ENCODE measurements at regions not wholly inside any gene's neighbourhood (a gene's known extent, or its start where the extent isn't known, plus 50 kb on each side); places are given as distances from the start of the nearest gene placed in this dataset.

DNA sequence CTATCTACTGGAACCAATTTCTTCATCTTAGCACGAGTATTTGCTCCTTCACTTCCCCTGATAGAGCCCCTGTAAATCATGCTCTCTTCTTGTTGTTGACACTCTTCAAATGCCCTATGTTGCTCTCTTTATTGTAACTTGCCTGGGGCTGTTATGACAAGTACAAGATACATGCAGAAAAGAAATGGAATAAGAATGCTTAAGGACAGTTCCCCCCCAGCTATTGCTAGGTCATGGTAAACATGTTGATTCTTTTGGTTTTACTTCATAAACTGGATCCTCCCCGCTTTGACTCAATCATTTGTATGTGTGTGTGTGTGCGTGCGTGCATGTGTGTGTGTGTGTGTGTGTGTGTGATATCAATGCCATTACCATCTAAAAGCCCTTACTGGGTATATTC, 368.5 kb upstream of the CNTNAP5 start:
- H3K9me3 Mint-ChIP-seq, result peaks cover 13 to 27% (median 18%) of the 10 kb centered on the region in 7 donors
- intact Hi-C loops (cut with micrococcal nuclease), result no loop called here
- no peak overlapping the region for H3K4me2 ChIP-seq (replicated peaks; ENCODE audit: extremely low read depth, low read length, poor library complexity, severe bottlenecking)
- H3K36me3 Mint-ChIP-seq, result no peaks in the 10 kb centered on the region
- no peak overlapping the region for H3K4me3 ChIP-seq (replicated peaks in 1 of 3; ENCODE audit: low read depth in 2 of 3, low read length in 3 of 3)
- H3K4me1 Mint-ChIP-seq, result no peaks in the 10 kb centered on the region
- no peak for DNase-seq
- no CpG with 5 or more reads among the region's 4 CpGs for WGBS (ENCODE audit: insufficient coverage)
- no peaks in the 10 kb centered on the region for H3K4me1 ChIP-seq (ENCODE audit: control insufficient read depth in 1 of 2, insufficient read depth in 2 of 2, low read length in 2 of 2)
- no peak overlapping the region for H3K4me3 Mint-ChIP-seq
- H3K27me3 ChIP-seq (ENCODE audit: control insufficient read depth in 2 of 2, insufficient read depth in 2 of 2, low read length in 2 of 2), result no peaks in the 10 kb centered on the region
- H3K36me3 ChIP-seq (replicated peaks in 1 of 2; ENCODE audit: control insufficient read depth in 1 of 2, insufficient read depth in 2 of 2, low read length in 2 of 2), result no peaks in the 10 kb centered on the region
- H3K9me3 ChIP-seq (replicated peaks in 1 of 2; ENCODE audit: control insufficient read depth in 1 of 2, insufficient read depth in 1 of 2, low read length in 2 of 2), result peaks cover 10 to 20% of the 10 kb centered on the region in 2 donors
- no peaks in the 10 kb centered on the region for H4K20me1 ChIP-seq (ENCODE audit: insufficient read depth, low read length)
- no peaks in the 10 kb centered on the region for H3K79me2 ChIP-seq (ENCODE audit: insufficient read depth, low read length)
- no peak overlapping the region for H2AFZ ChIP-seq (ENCODE audit: insufficient read depth, low read depth, low read length, poor library complexity, severe bottlenecking)
- H3K27ac ChIP-seq (ENCODE audit: low read depth in 1 of 2, low read length in 2 of 2), result no peak overlapping the region
- H3K27ac Mint-ChIP-seq, result no peak overlapping the region
- peaks cover 0 to 4% (median 0%) of the 10 kb centered on the region in 3 donors for H3K27me3 Mint-ChIP-seq (ENCODE audit: low read depth in 3 of 3)
- TF ChIP-seq, protein P1, sequence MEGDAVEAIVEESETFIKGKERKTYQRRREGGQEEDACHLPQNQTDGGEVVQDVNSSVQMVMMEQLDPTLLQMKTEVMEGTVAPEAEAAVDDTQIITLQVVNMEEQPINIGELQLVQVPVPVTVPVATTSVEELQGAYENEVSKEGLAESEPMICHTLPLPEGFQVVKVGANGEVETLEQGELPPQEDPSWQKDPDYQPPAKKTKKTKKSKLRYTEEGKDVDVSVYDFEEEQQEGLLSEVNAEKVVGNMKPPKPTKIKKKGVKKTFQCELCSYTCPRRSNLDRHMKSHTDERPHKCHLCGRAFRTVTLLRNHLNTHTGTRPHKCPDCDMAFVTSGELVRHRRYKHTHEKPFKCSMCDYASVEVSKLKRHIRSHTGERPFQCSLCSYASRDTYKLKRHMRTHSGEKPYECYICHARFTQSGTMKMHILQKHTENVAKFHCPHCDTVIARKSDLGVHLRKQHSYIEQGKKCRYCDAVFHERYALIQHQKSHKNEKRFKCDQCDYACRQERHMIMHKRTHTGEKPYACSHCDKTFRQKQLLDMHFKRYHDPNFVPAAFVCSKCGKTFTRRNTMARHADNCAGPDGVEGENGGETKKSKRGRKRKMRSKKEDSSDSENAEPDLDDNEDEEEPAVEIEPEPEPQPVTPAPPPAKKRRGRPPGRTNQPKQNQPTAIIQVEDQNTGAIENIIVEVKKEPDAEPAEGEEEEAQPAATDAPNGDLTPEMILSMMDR (IDR thresholded peaks at IDR 0.05), result no peak
- H3K9ac ChIP-seq (ENCODE audit: insufficient read depth, low read length, poor library complexity, severe bottlenecking), result no peak overlapping the region

DNA sequence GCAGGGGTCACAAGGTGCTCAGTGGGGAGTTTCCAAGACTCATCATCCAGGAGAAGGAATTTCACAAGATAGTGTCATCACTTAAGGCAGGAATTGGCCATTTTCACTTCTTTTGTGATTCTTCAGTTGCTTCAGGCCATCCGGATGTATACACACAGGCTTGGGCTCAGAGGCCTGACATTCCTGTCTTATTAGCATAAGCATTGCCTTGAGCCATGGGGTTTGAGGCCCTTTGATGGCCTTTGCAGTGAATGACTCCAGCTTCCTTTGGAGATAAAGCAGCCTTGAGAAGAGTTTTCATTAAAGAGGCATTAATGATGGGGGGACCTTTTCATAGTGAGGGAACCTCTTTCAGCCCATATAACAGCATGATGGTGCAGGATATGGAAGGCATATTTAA, 366.0 kb upstream of the CNTNAP5 start:
- intact Hi-C loops (cut with micrococcal nuclease), result no loop called here
- Histone ChIP-seq H3K79me2 (ENCODE audit: insufficient read depth, low read length) (no peaks in the 10 kb centered on the region), H3K27me3 (ENCODE audit: control insufficient read depth in 2 of 2, insufficient read depth in 2 of 2, low read length in 2 of 2) (no peaks in the 10 kb centered on the region), H3K27ac (ENCODE audit: low read depth in 1 of 2, low read length in 2 of 2) (no peak overlapping the region), H3K9me3 (replicated peaks in 1 of 2; ENCODE audit: control insufficient read depth in 1 of 2, insufficient read depth in 1 of 2, low read length in 2 of 2) (peaks cover 10 to 22% of the 10 kb centered on the region in 2 donors), H3K9ac (ENCODE audit: insufficient read depth, low read length, poor library complexity, severe bottlenecking) (no peak overlapping the region), H3K4me3 (replicated peaks in 1 of 3; ENCODE audit: low read depth in 2 of 3, low read length in 3 of 3) (no peak overlapping the region), H3K36me3 (replicated peaks in 1 of 2; ENCODE audit: control insufficient read depth in 1 of 2, insufficient read depth in 2 of 2, low read length in 2 of 2) (no peaks in the 10 kb centered on the region), H4K20me1 (ENCODE audit: insufficient read depth, low read length) (no peaks in the 10 kb centered on the region), H2AFZ (ENCODE audit: insufficient read depth, low read depth, low read length, poor library complexity, severe bottlenecking) (no peak overlapping the region), H3K4me1 (ENCODE audit: control insufficient read depth in 1 of 2, insufficient read depth in 2 of 2, low read length in 2 of 2) (no peaks in the 10 kb centered on the region), H3K4me2 (replicated peaks; ENCODE audit: extremely low read depth, low read length, poor library complexity, severe bottlenecking) (no peak overlapping the region)
- DNase-seq, result no peak
- no peak overlapping the region for H3K27ac Mint-ChIP-seq
- peaks cover 0 to 4% (median 0%) of the 10 kb centered on the region in 3 donors for H3K27me3 Mint-ChIP-seq (ENCODE audit: low read depth in 3 of 3)
- no peaks in the 10 kb centered on the region for H3K36me3 Mint-ChIP-seq
- TF ChIP-seq, protein P1 (IDR thresholded peaks at IDR 0.05), result no peak
- H3K4me1 Mint-ChIP-seq, result no peaks in the 10 kb centered on the region
- 100% methylated on average over 1 of the region's 1 CpG for WGBS (ENCODE audit: insufficient coverage)
- peaks cover 13 to 30% (median 18%) of the 10 kb centered on the region in 7 donors for H3K9me3 Mint-ChIP-seq
- no peak overlapping the region for H3K4me3 Mint-ChIP-seq

Measured in CD14-positive monocyte (primary cell).